SK-N-SH treated with all-trans-retinoic acid at 6 μM for 48 hours (cell line): ENCODE measurements at regions not wholly inside any gene's neighbourhood (a gene's known extent, or its start where the extent isn't known, plus 50 kb on each side); places are given as distances from the start of the nearest gene placed in this dataset.

Experiments
- ATAC-seq: fragments of 200-7000 bp; cut with Tn5 transposase; 3 replicates; pipeline ENCODE4 v1.9.1; 2020; ENCODE audit warnings: mild to moderate bottlenecking, moderate library complexity
- ARNTL ChIP-seq: fragments of 450-650 bp; formaldehyde crosslinking; IDR thresholded peaks from 2 replicates; pipeline ENCODE4 v1.5.0; 2020; ENCODE audit warnings: low read depth, mild to moderate bottlenecking, moderate library complexity, borderline replicate concordance
- BACH2 ChIP-seq: fragments of 250-450 bp; sonication (Bioruptor Pico); IDR thresholded peaks from 2 replicates; pipeline ENCODE4 v1.9.0; 2021; ENCODE audit warnings: mild to moderate bottlenecking, borderline replicate concordance
- CSDC2 ChIP-seq: fragments of 250-450 bp; sonication (Bioruptor Pico); IDR thresholded peaks from 2 replicates; pipeline ENCODE4 v1.5.0; 2020; ENCODE audit warnings: mild to moderate bottlenecking, moderate library complexity
- GLIS3 ChIP-seq: fragments of 250-450 bp; sonication (Bioruptor Pico); IDR thresholded peaks from 2 replicates; pipeline ENCODE4 v1.5.0; 2020; ENCODE audit warnings: mild to moderate bottlenecking, moderate library complexity
- OSR1 ChIP-seq: fragments of 250-450 bp; sonication (Bioruptor Pico); IDR thresholded peaks from 2 replicates; pipeline ENCODE4 v1.8.0; 2022; ENCODE audit warnings: moderate library complexity, mild to moderate bottlenecking, inconsistent platforms
- PPARA ChIP-seq: fragments of 250-450 bp; sonication (Bioruptor Pico); IDR thresholded peaks from 2 replicates; pipeline ENCODE4 v1.5.0; 2020; ENCODE audit warnings: mild to moderate bottlenecking, borderline replicate concordance
- RARB ChIP-seq: fragments of 250-450 bp; sonication (Bioruptor Pico); IDR thresholded peaks from 2 replicates; pipeline ENCODE4 v1.8.0; 2021; ENCODE audit warnings: mild to moderate bottlenecking, moderate library complexity
- SNAI2 ChIP-seq: fragments of 250-450 bp; sonication (Bioruptor Pico); IDR thresholded peaks from 2 replicates; pipeline ENCODE4 v1.5.0; 2020; ENCODE audit warnings: mild to moderate bottlenecking, moderate library complexity
- TCF4 ChIP-seq: fragments of 250-450 bp; sonication (Bioruptor Pico); IDR thresholded peaks from 2 replicates; pipeline ENCODE4 v1.8.0; 2021; ENCODE audit warnings: mild to moderate bottlenecking, moderate library complexity, borderline replicate concordance
- TOX ChIP-seq: fragments of 250-450 bp; sonication (Bioruptor Pico); IDR thresholded peaks from 2 replicates; pipeline ENCODE4 v1.8.0; 2021; ENCODE audit warnings: mild to moderate bottlenecking, moderate library complexity, borderline replicate concordance
- ZC3H10 ChIP-seq: fragments of 250-450 bp; sonication (Bioruptor Pico); IDR thresholded peaks from 2 replicates; pipeline ENCODE4 v1.5.1; 2021; ENCODE audit warnings: mild to moderate bottlenecking, moderate library complexity
- ZFP3 ChIP-seq: fragments of 250-450 bp; sonication (Bioruptor Pico); IDR thresholded peaks from 2 replicates; pipeline ENCODE4 v1.5.0; 2020; ENCODE audit warnings: mild to moderate bottlenecking, moderate library complexity
- ZFP30 ChIP-seq: fragments of 450-650 bp; formaldehyde crosslinking; IDR thresholded peaks from 2 replicates; pipeline ENCODE4 v1.5.0; 2022; ENCODE audit warnings: mild to moderate bottlenecking, moderate library complexity
- ZNF565 ChIP-seq: fragments of 450-650 bp; formaldehyde crosslinking; conservative IDR thresholded peaks from 2 replicates; pipeline ENCODE4 v1.5.0; 2020; ENCODE audit warnings: low read depth, mild to moderate bottlenecking, moderate library complexity
- ZNF70 ChIP-seq: fragments of 450-650 bp; formaldehyde crosslinking; IDR thresholded peaks from 2 replicates; pipeline ENCODE4 v1.5.0; 2020; ENCODE audit warnings: mild to moderate bottlenecking, moderate library complexity
- ZNF8 ChIP-seq: fragments of 450-650 bp; formaldehyde crosslinking; IDR thresholded peaks from 2 replicates; pipeline ENCODE4 v1.5.0; 2020; ENCODE audit warnings: mild to moderate bottlenecking, moderate library complexity
- TF ChIP-seq, protein P1 (sequence below): fragments of 250-450 bp; sonication (Bioruptor Pico); IDR thresholded peaks from 2 replicates; pipeline ENCODE4 v1.5.0; 2020; ENCODE audit warnings: mild to moderate bottlenecking, moderate library complexity
- TF ChIP-seq, protein P2 (sequence below): fragments of 250-450 bp; sonication (Bioruptor Pico); IDR thresholded peaks from 2 replicates; pipeline ENCODE4 v1.8.0; 2020; ENCODE audit warnings: mild to moderate bottlenecking, moderate library complexity, borderline replicate concordance
- TF ChIP-seq, protein P3 (sequence below): fragments of 250-450 bp; sonication (Bioruptor Pico); IDR thresholded peaks from 2 replicates; pipeline ENCODE4 v1.8.0; 2021; ENCODE audit warnings: low read depth, mild to moderate bottlenecking, moderate library complexity, borderline replicate concordance
- TF ChIP-seq, protein P4 (sequence below): fragments of 250-450 bp; sonication (Bioruptor Pico); IDR thresholded peaks from 2 replicates; pipeline ENCODE4 v1.5.1; 2020; ENCODE audit warnings: low read depth, mild to moderate bottlenecking, moderate library complexity
- TF ChIP-seq, protein P5 (sequence below): fragments of 250-450 bp; sonication (Bioruptor Pico); IDR thresholded peaks from 2 replicates; pipeline ENCODE4 v1.5.1; 2021; ENCODE audit warnings: mild to moderate bottlenecking, moderate library complexity

DNA sequence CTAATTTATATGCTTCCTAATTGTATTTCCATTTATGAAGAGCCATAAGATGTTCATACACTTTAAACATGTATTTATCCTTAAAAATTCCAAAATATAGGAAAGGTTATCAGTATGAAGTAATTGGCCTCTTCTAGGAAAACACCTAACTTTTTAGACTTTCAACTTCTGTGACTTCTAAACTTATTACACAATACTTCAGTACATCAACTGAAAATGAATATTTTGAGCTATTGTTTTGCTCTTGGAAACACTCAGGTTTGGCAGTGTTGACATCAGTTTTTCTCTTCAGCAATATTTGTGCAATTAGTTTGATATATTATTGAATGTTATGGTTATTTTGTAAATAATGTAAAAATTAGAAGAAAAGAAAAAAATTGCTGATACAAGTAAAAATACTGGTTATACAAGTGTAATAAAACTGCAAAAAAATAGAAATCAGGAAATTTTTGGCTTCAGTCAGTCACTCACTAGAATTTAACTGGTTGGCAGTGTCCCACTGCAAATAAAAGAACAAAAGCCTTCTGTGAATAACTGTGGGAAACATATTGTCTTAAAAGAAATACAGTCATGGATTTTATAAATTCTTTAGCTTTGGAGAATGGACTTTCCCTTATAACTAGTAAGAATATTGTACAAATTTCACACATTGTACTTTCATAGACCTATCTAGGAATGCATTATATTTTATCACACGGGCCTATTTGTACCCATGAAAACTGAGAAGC, 635.9 kb downstream of the TLE1 start (continued):
- TF ChIP-seq, protein P1, sequence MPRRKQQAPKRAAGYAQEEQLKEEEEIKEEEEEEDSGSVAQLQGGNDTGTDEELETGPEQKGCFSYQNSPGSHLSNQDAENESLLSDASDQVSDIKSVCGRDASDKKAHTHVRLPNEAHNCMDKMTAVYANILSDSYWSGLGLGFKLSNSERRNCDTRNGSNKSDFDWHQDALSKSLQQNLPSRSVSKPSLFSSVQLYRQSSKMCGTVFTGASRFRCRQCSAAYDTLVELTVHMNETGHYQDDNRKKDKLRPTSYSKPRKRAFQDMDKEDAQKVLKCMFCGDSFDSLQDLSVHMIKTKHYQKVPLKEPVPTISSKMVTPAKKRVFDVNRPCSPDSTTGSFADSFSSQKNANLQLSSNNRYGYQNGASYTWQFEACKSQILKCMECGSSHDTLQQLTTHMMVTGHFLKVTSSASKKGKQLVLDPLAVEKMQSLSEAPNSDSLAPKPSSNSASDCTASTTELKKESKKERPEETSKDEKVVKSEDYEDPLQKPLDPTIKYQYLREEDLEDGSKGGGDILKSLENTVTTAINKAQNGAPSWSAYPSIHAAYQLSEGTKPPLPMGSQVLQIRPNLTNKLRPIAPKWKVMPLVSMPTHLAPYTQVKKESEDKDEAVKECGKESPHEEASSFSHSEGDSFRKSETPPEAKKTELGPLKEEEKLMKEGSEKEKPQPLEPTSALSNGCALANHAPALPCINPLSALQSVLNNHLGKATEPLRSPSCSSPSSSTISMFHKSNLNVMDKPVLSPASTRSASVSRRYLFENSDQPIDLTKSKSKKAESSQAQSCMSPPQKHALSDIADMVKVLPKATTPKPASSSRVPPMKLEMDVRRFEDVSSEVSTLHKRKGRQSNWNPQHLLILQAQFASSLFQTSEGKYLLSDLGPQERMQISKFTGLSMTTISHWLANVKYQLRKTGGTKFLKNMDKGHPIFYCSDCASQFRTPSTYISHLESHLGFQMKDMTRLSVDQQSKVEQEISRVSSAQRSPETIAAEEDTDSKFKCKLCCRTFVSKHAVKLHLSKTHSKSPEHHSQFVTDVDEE (CRISPR knock-in tag) = no peak
- TF ChIP-seq ZFP30 (CRISPR knock-in tag) (no peak), TOX (CRISPR knock-in tag) (no peak), ZNF8 (CRISPR knock-in tag) (no peak), ARNTL (CRISPR knock-in tag) (no peak)
- TF ChIP-seq, protein P2, sequence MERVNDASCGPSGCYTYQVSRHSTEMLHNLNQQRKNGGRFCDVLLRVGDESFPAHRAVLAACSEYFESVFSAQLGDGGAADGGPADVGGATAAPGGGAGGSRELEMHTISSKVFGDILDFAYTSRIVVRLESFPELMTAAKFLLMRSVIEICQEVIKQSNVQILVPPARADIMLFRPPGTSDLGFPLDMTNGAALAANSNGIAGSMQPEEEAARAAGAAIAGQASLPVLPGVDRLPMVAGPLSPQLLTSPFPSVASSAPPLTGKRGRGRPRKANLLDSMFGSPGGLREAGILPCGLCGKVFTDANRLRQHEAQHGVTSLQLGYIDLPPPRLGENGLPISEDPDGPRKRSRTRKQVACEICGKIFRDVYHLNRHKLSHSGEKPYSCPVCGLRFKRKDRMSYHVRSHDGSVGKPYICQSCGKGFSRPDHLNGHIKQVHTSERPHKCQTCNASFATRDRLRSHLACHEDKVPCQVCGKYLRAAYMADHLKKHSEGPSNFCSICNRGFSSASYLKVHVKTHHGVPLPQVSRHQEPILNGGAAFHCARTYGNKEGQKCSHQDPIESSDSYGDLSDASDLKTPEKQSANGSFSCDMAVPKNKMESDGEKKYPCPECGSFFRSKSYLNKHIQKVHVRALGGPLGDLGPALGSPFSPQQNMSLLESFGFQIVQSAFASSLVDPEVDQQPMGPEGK (CRISPR knock-in tag) = no peak

DNA sequence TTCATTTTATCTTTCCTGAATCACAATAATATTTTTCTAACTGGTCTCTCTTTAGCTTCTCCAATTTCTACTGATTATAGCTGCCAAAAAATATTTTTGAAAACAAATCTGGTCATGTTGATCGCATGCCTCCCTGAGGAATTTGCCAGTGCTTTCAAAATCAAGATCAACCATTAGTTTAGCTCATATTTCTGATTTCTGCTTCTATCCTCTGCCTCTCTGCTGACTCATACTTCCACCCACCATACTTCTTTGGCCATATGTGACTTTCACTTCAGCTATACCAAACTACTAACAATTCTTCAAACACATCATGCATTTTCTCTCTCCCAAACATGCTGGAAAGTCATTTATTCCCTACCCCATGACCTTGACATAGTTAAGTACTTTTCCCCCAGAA, 636.5 kb downstream of the TLE1 start:
- TF ChIP-seq, protein P3, sequence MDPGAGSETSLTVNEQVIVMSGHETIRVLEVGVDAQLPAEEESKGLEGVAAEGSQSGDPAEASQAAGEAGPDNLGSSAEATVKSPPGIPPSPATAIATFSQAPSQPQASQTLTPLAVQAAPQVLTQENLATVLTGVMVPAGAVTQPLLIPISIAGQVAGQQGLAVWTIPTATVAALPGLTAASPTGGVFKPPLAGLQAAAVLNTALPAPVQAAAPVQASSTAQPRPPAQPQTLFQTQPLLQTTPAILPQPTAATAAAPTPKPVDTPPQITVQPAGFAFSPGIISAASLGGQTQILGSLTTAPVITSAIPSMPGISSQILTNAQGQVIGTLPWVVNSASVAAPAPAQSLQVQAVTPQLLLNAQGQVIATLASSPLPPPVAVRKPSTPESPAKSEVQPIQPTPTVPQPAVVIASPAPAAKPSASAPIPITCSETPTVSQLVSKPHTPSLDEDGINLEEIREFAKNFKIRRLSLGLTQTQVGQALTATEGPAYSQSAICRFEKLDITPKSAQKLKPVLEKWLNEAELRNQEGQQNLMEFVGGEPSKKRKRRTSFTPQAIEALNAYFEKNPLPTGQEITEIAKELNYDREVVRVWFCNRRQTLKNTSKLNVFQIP (CRISPR knock-in tag) = no peak
- TF ChIP-seq ZFP30 (CRISPR knock-in tag) (no peak), TOX (CRISPR knock-in tag) (no peak), ZC3H10 (no peak), ZNF70 (CRISPR knock-in tag) (no peak), OSR1 (no peak)
- TF ChIP-seq, protein P4, sequence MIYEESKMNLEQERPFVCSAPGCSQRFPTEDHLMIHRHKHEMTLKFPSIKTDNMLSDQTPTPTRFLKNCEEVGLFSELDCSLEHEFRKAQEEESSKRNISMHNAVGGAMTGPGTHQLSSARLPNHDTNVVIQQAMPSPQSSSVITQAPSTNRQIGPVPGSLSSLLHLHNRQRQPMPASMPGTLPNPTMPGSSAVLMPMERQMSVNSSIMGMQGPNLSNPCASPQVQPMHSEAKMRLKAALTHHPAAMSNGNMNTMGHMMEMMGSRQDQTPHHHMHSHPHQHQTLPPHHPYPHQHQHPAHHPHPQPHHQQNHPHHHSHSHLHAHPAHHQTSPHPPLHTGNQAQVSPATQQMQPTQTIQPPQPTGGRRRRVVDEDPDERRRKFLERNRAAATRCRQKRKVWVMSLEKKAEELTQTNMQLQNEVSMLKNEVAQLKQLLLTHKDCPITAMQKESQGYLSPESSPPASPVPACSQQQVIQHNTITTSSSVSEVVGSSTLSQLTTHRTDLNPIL (CRISPR knock-in tag) = no peak
- ATAC-seq = no peak

DNA sequence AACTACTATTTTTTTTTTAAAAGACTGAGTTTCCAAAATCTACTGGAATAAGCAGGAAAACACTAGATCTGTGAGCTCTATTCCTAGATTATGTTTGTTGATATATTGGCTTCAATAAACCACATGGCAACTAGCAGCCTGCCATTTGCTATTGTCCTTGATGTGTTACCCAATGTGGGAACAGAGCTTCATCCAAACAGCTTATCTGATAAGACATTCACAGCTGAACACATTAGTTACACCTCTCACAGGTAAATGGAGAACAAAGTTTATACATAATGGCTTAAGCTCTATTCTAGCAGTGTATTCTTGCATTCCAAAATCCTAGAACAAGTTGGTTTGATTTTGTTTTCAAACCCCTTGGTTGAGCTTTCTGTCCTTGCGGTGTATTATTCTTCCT, 642.1 kb downstream of the TLE1 start:
- ATAC-seq = no peak
- TF ChIP-seq, protein P4 (CRISPR knock-in tag) = no peak
- TF ChIP-seq ZNF565 (no peak), RARB (CRISPR knock-in tag) (no peak), SNAI2 (CRISPR knock-in tag) (no peak), ZNF8 (CRISPR knock-in tag) (no peak), OSR1 (no peak), ZFP30 (CRISPR knock-in tag) (no peak), ZNF70 (CRISPR knock-in tag) (no peak), ARNTL (CRISPR knock-in tag) (no peak), TOX (CRISPR knock-in tag) (no peak), BACH2 (CRISPR knock-in tag) (no peak), ZFP3 (CRISPR knock-in tag) (no peak), TCF4 (CRISPR knock-in tag) (no peak), PPARA (CRISPR knock-in tag) (no peak), CSDC2 (CRISPR knock-in tag) (no peak), GLIS3 (no peak), ZC3H10 (no peak)
- TF ChIP-seq, protein P5, sequence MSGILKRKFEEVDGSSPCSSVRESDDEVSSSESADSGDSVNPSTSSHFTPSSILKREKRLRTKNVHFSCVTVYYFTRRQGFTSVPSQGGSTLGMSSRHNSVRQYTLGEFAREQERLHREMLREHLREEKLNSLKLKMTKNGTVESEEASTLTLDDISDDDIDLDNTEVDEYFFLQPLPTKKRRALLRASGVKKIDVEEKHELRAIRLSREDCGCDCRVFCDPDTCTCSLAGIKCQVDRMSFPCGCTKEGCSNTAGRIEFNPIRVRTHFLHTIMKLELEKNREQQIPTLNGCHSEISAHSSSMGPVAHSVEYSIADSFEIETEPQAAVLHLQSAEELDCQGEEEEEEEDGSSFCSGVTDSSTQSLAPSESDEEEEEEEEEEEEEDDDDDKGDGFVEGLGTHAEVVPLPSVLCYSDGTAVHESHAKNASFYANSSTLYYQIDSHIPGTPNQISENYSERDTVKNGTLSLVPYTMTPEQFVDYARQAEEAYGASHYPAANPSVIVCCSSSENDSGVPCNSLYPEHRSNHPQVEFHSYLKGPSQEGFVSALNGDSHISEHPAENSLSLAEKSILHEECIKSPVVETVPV (CRISPR knock-in tag) = no peak
- TF ChIP-seq, protein P1 (CRISPR knock-in tag) = no peak
- TF ChIP-seq, protein P3 (CRISPR knock-in tag) = no peak
